GM12801 (cell line): ENCODE measurements at regions not wholly inside any gene's neighbourhood (a gene's known extent, or its start where the extent isn't known, plus 50 kb on each side); places are given as distances from the start of the nearest gene placed in this dataset.

Experiments
- CTCF ChIP-seq: IDR thresholded peaks from one replicate; pipeline ENCODE4 v1.5.1; 2011; ENCODE audit warnings: control low read depth; ENCODE audit not compliant: insufficient read length; ENCODE audit errors: extremely low read depth

DNA sequence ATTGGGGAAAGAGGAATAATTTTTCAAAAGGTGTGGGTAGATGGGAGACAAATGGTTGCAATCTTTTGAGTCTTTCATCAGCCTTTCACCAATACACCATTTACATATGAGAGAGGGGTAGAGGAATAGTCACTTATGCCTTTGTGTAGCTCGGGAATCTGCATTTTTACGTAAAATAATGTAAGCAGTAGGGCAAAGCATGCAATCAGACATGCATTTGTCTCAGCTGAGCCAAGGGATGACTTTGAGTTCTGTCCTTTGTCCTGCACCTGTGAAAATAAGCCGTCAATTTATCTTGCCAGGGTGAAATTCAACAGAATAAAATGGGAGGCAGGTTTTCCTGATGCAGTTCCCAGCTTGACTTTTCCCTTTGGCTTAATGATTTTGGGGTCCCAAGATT is 1473.4 kb upstream of the TENM3 start:
- no peak for TF ChIP-seq CTCF

DNA sequence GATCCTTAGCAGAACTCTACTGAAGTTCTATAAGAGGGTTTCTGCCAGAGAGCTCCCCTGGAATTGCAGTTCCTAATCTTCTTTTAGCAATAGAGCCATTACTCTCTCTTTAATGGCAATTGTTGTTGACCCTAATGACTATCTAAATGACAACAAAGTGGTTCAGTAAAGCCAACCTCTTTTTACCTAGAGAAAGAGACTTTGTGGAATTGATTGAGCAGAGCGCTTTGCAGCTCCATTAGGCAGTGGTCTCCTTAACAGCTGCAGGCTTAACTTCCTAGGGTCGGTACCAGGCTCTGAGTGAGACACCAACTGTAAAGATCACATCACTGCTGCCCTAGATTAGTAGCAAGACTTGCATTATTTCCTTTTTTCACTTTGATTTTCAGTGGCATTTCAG is 1472.9 kb upstream of the TENM3 start:
- TF ChIP-seq CTCF, result no peak

GRCh38 chr4:180784940-180785339 is 1458.3 kb upstream of the TENM3 start:
- no peak for TF ChIP-seq CTCF

DNA sequence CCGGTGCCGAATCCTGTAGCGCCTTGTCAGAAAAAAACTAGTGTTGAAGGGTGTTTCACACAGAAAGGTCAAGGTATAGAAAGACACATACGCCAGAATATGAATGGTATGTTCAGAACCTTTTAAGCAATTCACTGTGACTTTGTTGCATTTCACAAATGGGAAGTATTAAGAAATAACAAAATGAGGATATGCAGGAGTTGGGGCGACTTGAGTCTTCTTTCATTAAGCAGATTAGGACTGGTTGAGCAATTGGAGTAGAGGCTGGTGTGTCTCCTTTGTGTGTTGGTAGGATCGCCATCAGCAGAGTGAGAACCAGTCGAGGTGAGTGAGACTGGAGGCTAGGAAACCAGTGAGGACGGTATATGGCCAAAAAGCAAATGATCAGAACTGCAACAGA is 1454.5 kb upstream of the TENM3 start:
- no peak for TF ChIP-seq CTCF

GRCh38 chr4:180789929-180790328 is 1453.3 kb upstream of the TENM3 start:
- TF ChIP-seq CTCF, result no peak

GRCh38 chr4:180790471-180790870 is 1452.7 kb upstream of the TENM3 start:
- TF ChIP-seq CTCF, result no peak

DNA sequence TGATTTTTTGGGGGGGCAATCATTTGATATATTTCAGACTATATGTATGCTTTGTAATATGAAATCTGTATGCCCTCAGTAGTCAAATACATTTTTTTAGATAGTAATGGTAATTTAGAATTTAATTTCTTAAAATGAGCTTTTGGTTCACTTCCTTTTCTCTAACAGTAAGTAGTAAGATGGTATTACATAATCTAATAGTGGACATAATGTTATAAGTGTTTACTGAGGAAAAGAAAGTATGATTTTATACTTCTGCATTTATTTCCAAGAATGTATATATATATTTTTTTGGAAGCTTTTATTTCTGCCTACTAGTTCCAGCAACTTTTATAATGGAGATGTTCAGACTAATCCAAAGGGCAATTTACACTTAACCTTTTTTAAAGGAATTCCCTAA is 1450.7 kb upstream of the TENM3 start:
- no peak for TF ChIP-seq CTCF

DNA sequence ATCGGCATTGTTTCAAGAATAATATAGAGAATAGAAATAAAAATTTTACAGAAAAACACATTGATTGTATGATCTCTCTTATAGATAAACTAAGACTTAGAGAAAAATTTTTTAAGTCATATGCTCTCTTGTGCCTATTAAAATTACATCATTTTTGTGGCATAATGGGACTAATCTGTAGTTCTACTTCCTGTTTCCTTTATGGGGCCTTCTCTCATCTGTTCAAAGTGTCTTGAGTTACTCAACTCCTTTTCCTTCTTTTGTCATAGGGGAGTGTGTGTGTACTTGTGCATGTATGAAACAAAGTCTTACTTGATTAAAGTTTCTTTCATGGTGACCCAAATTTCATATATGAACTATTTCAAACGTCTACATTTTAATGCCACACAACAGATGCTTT is 1448.9 kb upstream of the TENM3 start:
- TF ChIP-seq CTCF, result no peak
